PC-3 (cell line): ENCODE measurements at regions not wholly inside any gene's neighbourhood (a gene's known extent, or its start where the extent isn't known, plus 50 kb on each side); places are given as distances from the start of the nearest gene placed in this dataset.

Source experiments
- ATAC-seq: fragments of 200-7000 bp; cut with Tn5 transposase; 2 replicates; pipeline ENCODE4 v1.9.1; 2020; ENCODE audit warnings: mild to moderate bottlenecking, moderate library complexity
- BruUV-seq: library from RNA; stranded (reverse); fragments of 400-500 nt; replicated peaks from 2 replicates; lab custom pipeline; 2021; lab: Mats Ljungman, UMichigan
- CTCF ChIA-PET: fragments of 300-600 bp; sonication (Branson Sonifier 250); formaldehyde crosslinking; loops from one replicate; lab custom pipeline; 2022; ENCODE audit warnings: antibody characterized with exemption; lab: Charles Lee
- POLR2A ChIA-PET: fragments of 300-600 bp; sonication (Branson Sonifier 250); formaldehyde crosslinking; loops from one replicate; lab custom pipeline; 2022; ENCODE audit warnings: antibody characterized with exemption; ENCODE audit not compliant: unreplicated experiment; lab: Charles Lee
- DNase-seq: peaks from one replicate; pipeline ENCODE4 v3.0.0-alpha.2; 2015
- H2AFZ ChIP-seq: fragments of 300-600 bp; sonication (generic); 2 replicates; pipeline ENCODE4 v1.6.0; 2016; ENCODE audit warnings: antibody characterized with exemption, low read length
- H3F3A ChIP-seq: fragments of 300-600 bp; sonication (generic); one replicate; pipeline ENCODE4 v1.6.0; 2017; ENCODE audit warnings: antibody characterized with exemption, low read length, control low read depth, mild to moderate bottlenecking; ENCODE audit not compliant: unreplicated experiment
- H3K27ac ChIP-seq: fragments of 300-600 bp; sonication (generic); 2 replicates; pipeline ENCODE4 v1.5.1; 2016; ENCODE audit warnings: mild to moderate bottlenecking, low read length
- H3K27me3 ChIP-seq: fragments of 300-600 bp; sonication (generic); 2 replicates; pipeline ENCODE4 v1.6.1; 2016; ENCODE audit warnings: low read length, mixed read lengths
- H3K36me3 ChIP-seq: fragments of 300-600 bp; sonication (generic); 2 replicates; pipeline ENCODE4 v1.6.1; 2016; ENCODE audit warnings: low read depth, mixed run types, low read length, mixed read lengths
- H3K4me1 ChIP-seq: fragments of 300-600 bp; sonication (generic); 2 replicates; pipeline ENCODE4 v1.5.1; 2016; ENCODE audit warnings: low read length; ENCODE audit not compliant: insufficient read depth
- H3K4me2 ChIP-seq: fragments of 300-600 bp; sonication (generic); 2 replicates; pipeline ENCODE4 v1.6.0; 2016; ENCODE audit warnings: low read length
- H3K4me3 ChIP-seq: fragments of 300-600 bp; sonication (generic); 2 replicates; pipeline ENCODE4 v1.5.1; 2016; ENCODE audit warnings: mild to moderate bottlenecking, low read length, mixed read lengths
- H3K79me2 ChIP-seq: fragments of 300-600 bp; sonication (generic); 2 replicates; pipeline ENCODE4 v1.6.1; 2017; ENCODE audit warnings: low read length, mixed read lengths
- H3K9ac ChIP-seq: fragments of 300-600 bp; sonication (generic); 2 replicates; pipeline ENCODE4 v1.6.0; 2016; ENCODE audit warnings: mild to moderate bottlenecking, low read length
- H3K9me2 ChIP-seq: fragments of 300-600 bp; sonication (generic); replicated peaks from 2 replicates; pipeline ENCODE4 v1.6.1; 2016; ENCODE audit warnings: mixed run types, low read length, mixed read lengths
- H3K9me3 ChIP-seq: fragments of 300-600 bp; sonication (generic); 2 replicates; pipeline ENCODE4 v1.6.1; 2016; ENCODE audit warnings: low read length, mixed read lengths
- H4K20me1 ChIP-seq: fragments of 300-600 bp; sonication (generic); 2 replicates; pipeline ENCODE4 v1.6.1; 2016; ENCODE audit warnings: low read length, mixed read lengths
- EZH2 ChIP-seq: fragments of 300-600 bp; sonication (generic); IDR thresholded peaks from one replicate; pipeline ENCODE4 v1.6.1; 2017; ENCODE audit warnings: antibody characterized with exemption, mild to moderate bottlenecking, low read length; ENCODE audit not compliant: unreplicated experiment
- EZH2phosphoT487 ChIP-seq: fragments of 300-600 bp; sonication (generic); IDR thresholded peaks from 2 replicates; pipeline ENCODE4 v1.6.1; 2018; ENCODE audit warnings: mild to moderate bottlenecking, antibody characterized with exemption, low read length, borderline replicate concordance
- intact Hi-C: fragments of 100-400 bp; cut with micrococcal nuclease; formaldehyde crosslinking; loops from 2 replicates; pipeline ENCODE4 v1.9.0; 2023
- TF ChIP-seq, protein P1 (sequence below): fragments of 300-600 bp; sonication (generic); conservative IDR thresholded peaks from 2 replicates; pipeline ENCODE4 v1.5.1; 2017; ENCODE audit warnings: antibody characterized with exemption, low read depth, mild to moderate bottlenecking, low read length

DNA sequence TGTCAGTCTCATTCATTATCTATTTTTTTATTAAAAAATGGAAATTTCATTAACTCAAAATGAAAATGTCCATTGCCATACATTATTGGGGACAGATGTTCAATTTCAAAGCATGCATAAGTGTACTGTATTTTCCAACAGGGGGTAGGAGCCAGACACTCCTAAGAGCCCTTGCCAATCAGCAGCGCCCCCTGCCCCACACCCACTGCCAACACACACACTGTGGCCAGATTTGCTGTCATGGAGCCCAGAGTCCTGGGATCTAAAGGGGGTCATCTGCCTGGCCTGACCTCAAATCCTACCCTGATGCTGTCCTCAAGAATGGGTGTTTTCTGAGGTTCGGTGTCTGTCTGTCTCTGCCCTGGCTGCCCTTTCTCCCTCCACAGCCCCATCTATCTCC lies 162.2 kb upstream of the TWIST2 start:
- Histone ChIP-seq H4K20me1 (no peaks in the 10 kb centered on the region), H3K4me1 (peaks cover 28% of the 10 kb centered on the region), H3K27me3 (no peaks in the 10 kb centered on the region), H2AFZ (no peak overlapping the region), H3K9me2 (no peaks in the 10 kb centered on the region), H3K4me3 (no peak overlapping the region), H3F3A (peaks cover 5% of the 10 kb centered on the region), H3K27ac (peak overlapping the region; percentile 92), H3K9ac (peak overlapping the region; percentile 44), H3K79me2 (no peaks in the 10 kb centered on the region), H3K4me2 (peak overlapping the region; percentile 49), H3K36me3 (no peaks in the 10 kb centered on the region), H3K9me3 (no peaks in the 10 kb centered on the region)
- DNase-seq (no peak), ATAC-seq (no peak)
- ChIA-PET CTCF (no interaction called here), POLR2A (no interaction called here)
- no TSS peak for BruUV-seq
- no peak for TF ChIP-seq EZH2
- no peak for TF ChIP-seq EZH2phosphoT487
- TF ChIP-seq, protein P1, sequence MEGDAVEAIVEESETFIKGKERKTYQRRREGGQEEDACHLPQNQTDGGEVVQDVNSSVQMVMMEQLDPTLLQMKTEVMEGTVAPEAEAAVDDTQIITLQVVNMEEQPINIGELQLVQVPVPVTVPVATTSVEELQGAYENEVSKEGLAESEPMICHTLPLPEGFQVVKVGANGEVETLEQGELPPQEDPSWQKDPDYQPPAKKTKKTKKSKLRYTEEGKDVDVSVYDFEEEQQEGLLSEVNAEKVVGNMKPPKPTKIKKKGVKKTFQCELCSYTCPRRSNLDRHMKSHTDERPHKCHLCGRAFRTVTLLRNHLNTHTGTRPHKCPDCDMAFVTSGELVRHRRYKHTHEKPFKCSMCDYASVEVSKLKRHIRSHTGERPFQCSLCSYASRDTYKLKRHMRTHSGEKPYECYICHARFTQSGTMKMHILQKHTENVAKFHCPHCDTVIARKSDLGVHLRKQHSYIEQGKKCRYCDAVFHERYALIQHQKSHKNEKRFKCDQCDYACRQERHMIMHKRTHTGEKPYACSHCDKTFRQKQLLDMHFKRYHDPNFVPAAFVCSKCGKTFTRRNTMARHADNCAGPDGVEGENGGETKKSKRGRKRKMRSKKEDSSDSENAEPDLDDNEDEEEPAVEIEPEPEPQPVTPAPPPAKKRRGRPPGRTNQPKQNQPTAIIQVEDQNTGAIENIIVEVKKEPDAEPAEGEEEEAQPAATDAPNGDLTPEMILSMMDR: no peak; the same call in 1 of the 2 replicates
- intact Hi-C loops: no loop called here

DNA sequence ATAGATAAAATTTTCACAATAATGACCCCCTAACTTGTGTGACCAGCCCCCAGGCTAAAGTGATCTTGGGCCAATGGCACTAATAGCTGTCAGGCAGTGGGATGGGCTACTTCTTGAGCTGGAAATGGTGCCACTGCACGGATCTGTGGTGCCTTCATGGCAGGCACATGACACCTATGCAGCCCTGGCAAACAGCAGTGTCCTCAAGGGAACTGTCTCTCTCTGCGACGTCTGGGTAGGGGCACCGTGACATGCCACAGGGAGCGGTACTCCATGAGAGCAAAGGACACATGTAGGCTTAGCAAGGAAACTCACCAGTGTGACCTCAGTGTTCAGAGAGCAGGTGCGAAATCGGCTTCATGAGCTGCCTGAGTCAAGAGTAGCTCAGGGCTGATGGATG lies 161.7 kb upstream of the TWIST2 start:
- Histone ChIP-seq H3K4me3 (no peak overlapping the region), H3K79me2 (no peaks in the 10 kb centered on the region), H4K20me1 (no peaks in the 10 kb centered on the region), H3K9ac (no peak overlapping the region), H3K36me3 (no peaks in the 10 kb centered on the region), H3K9me2 (no peaks in the 10 kb centered on the region), H3K27me3 (no peaks in the 10 kb centered on the region), H3K9me3 (no peaks in the 10 kb centered on the region), H3F3A (peaks cover 5% of the 10 kb centered on the region), H3K4me1 (peaks cover 28% of the 10 kb centered on the region), H2AFZ (no peak overlapping the region), H3K4me2 (no peak overlapping the region; the same call in 1 of the 2 replicates), H3K27ac (peak overlapping the region; percentile 92)
- POLR2A ChIA-PET: no interaction called here
- no peak for DNase-seq
- no peak for ATAC-seq
- TF ChIP-seq EZH2 (no peak), EZH2phosphoT487 (no peak)
- TF ChIP-seq, protein P1: no peak
- intact Hi-C loops: no loop called here
- CTCF ChIA-PET: no interaction called here
- no TSS peak for BruUV-seq

DNA sequence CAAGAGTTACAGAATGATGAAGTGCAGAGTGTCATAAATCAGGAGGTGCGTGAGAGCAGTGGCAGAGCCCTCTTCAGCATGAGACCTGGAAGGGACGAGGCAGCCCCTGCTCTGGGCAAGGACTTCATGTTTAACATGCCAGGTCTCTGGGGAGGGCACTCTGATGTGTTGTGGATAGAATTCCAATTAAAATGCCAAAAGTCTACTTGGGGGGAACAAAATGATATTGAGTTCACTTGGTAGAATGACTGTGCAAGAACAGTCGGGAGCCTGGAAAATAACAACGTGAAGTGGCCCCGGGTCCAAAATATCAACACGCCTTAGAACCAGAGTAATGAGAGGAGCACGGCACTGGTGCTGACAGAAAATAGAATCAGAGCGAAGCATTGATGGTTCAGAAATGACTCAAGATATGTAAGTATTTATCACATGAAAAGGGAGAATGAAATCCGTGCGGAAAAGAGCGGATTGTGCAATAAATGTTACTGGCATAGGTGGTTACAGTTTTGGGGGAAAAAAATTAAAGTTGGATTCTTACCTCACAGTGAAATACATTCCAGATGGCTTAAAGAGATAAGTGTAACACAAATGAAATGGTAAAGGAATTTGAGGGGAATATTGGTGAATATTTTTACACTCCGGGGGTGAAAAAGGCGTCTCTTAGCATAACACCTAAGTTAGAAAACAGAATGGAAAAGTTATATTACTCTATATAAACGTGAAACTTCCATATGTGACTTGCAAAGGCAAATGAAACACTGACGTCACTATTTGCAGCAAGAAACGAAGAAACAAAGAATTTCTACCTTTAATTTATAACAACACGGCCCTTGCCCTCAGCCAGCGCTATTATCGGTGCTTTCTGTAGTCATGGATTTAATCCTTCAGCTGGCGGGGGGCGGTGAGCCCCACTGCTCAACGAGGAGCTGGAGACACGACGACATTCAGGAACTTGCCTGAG lies 159.4 kb upstream of the TWIST2 start:
- no peaks in the 10 kb centered on the region for H3K36me3 ChIP-seq
- POLR2A ChIA-PET: no interaction called here
- H3K27ac ChIP-seq: no peak overlapping the region
- BruUV-seq: no TSS peak
- H3K9me2 ChIP-seq: no peaks in the 10 kb centered on the region
- H2AFZ ChIP-seq: no peak overlapping the region
- no peaks in the 10 kb centered on the region for H3K79me2 ChIP-seq
- TF ChIP-seq EZH2phosphoT487: no peak
- TF ChIP-seq, protein P1: no peak
- TF ChIP-seq EZH2: no peak
- intact Hi-C loops: no loop called here
- ATAC-seq: no peak
- CTCF ChIA-PET: no interaction called here
- H3K9ac ChIP-seq: no peak overlapping the region
- H4K20me1 ChIP-seq: no peaks in the 10 kb centered on the region
- H3K4me3 ChIP-seq: no peak overlapping the region
- peaks cover 26% of the 10 kb centered on the region for H3K4me1 ChIP-seq
- H3F3A ChIP-seq: peaks cover 5% of the 10 kb centered on the region
- no peaks in the 10 kb centered on the region for H3K9me3 ChIP-seq
- DNase-seq: no peak
- H3K4me2 ChIP-seq: no peak overlapping the region
- no peaks in the 10 kb centered on the region for H3K27me3 ChIP-seq
